Tibial nerve (tissue), 4 donors: ENCODE measurements at regions not wholly inside any gene's neighbourhood (a gene's known extent, or its start where the extent isn't known, plus 50 kb on each side); places are given as distances from the start of the nearest gene placed in this dataset.

Experiments used
- EP300 ChIP-seq, 2 donors: sonication (generic); formaldehyde crosslinking; IDR thresholded peaks; one replicate each; pipeline ENCODE4 v1.6.1; 2017; ENCODE audit warnings: antibody characterized with exemption in 2 of 2, mild to moderate bottlenecking in 1 of 2
- POLR2A ChIP-seq, 2 donors: fragments of 450-650 bp; IDR thresholded peaks; one replicate each; pipeline ENCODE4 v1.6.1; 2017; ENCODE audit warnings: antibody characterized with exemption in 2 of 2, mild to moderate bottlenecking in 2 of 2, moderate library complexity in 2 of 2
- TF ChIP-seq, protein P1 (sequence below), 5 experiments: fragments of 200-600 bp in 3 of 5; fragments of 450-650 bp in 2 of 5; sonication (generic) in 3 of 5; IDR thresholded peaks; one replicate each; pipeline ENCODE4 v1.5.1; 2016 to 2019; ENCODE audit warnings: antibody characterized with exemption in 5 of 5, mild to moderate bottlenecking in 3 of 5, moderate library complexity in 2 of 5

GRCh38 chr9:13431692-13432091 lies 152.2 kb upstream of the MPDZ start:
- no peak for TF ChIP-seq EP300 (IDR thresholded peaks at IDR 0.05)
- TF ChIP-seq, protein P1, sequence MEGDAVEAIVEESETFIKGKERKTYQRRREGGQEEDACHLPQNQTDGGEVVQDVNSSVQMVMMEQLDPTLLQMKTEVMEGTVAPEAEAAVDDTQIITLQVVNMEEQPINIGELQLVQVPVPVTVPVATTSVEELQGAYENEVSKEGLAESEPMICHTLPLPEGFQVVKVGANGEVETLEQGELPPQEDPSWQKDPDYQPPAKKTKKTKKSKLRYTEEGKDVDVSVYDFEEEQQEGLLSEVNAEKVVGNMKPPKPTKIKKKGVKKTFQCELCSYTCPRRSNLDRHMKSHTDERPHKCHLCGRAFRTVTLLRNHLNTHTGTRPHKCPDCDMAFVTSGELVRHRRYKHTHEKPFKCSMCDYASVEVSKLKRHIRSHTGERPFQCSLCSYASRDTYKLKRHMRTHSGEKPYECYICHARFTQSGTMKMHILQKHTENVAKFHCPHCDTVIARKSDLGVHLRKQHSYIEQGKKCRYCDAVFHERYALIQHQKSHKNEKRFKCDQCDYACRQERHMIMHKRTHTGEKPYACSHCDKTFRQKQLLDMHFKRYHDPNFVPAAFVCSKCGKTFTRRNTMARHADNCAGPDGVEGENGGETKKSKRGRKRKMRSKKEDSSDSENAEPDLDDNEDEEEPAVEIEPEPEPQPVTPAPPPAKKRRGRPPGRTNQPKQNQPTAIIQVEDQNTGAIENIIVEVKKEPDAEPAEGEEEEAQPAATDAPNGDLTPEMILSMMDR (IDR thresholded peaks at IDR 0.05): no peak
- no peak for TF ChIP-seq POLR2A (IDR thresholded peaks at IDR 0.05)
